Activated B cell treated with CpG ODN at 0.5 μM for 24 hours (primary cell): ENCODE measurements at regions not wholly inside any gene's neighbourhood (a gene's known extent, or its start where the extent isn't known, plus 50 kb on each side); places are given as distances from the start of the nearest gene placed in this dataset.

Experiments
- ATAC-seq: fragments of 200-7000 bp; cut with Tn5 transposase; one replicate; pipeline ENCODE4 v1.10.0; 2021; ENCODE audit warnings: low read depth, mild to moderate bottlenecking, moderate library complexity
- CTCF ChIA-PET: fragments of 350-600 bp; sonication (Branson Sonifier 250); formaldehyde crosslinking; loops from one replicate; lab custom pipeline; 2021; ENCODE audit warnings: antibody characterized with exemption; lab: Charles Lee
- POLR2A ChIA-PET: fragments of 350-600 bp; sonication (Branson Sonifier 250); formaldehyde crosslinking; loops from one replicate; lab custom pipeline; 2021; ENCODE audit warnings: antibody characterized with exemption; lab: Charles Lee
- DNase-seq: peaks from one replicate; pipeline ENCODE4 v3.0.0; 2022
- H3K27ac Mint-ChIP-seq: one replicate; pipeline ENCODE4 v1.8.0; 2020; ENCODE audit warnings: mixed read lengths
- H3K27me3 Mint-ChIP-seq: one replicate; pipeline ENCODE4 v1.8.0; 2021; ENCODE audit warnings: mixed read lengths
- H3K36me3 Mint-ChIP-seq: one replicate; pipeline ENCODE4 v1.8.0; 2021; ENCODE audit warnings: low read depth, mixed read lengths
- H3K4me1 Mint-ChIP-seq: one replicate; pipeline ENCODE4 v1.8.0; 2021; ENCODE audit warnings: mixed read lengths
- H3K4me3 Mint-ChIP-seq: one replicate; pipeline ENCODE4 v1.8.0; 2020; ENCODE audit warnings: mild to moderate bottlenecking, mixed read lengths
- H3K9me3 Mint-ChIP-seq: one replicate; pipeline ENCODE4 v1.8.0; 2020; ENCODE audit warnings: mixed read lengths
- CTCF ChIP-seq: fragments of 200-600 bp; IDR thresholded peaks from one replicate; pipeline ENCODE4 v1.8.0; 2022; ENCODE audit warnings: antibody characterized with exemption, mild to moderate bottlenecking
- intact Hi-C: fragments of 100-400 bp; cut with micrococcal nuclease; formaldehyde crosslinking; loops from one replicate; pipeline ENCODE4 v1.15.1; 2024

DNA sequence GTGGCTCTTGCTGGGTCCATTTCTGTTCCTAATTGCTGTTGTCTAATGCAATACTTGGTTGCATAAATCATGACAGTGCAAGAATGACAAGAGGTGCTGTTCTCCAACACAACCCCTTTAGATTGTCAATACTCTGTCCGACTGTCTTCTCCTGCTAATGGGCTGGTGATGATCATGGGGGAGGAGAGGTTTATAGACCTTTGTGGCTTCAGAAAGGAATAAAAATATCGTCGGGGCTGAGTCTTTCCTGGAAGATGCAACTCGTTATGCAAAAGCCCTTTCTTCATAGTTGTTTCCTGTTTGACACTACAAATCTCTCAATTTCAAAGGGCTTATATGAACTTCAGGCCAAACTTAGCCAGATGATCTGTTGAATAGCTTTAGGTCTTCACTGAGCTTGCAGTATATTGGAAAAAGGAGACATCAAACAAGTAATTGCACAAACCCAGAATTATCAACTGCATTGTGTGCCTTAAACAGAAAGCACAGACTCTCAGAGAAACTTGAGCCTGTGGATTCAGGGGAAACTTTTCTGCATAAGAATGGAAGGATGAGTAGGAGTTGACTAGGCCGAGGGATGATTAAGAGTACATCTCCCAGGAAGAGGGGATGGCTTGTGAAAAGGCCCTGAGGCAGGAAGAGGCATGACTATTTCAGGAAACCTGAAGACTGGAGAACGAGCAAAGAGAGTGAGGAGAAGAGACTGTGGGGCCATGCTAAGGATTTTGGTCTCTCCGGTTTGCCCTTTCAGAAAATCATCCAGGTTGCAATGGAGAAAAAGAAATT, 107.6 kb downstream of the TSEN15 start:
- H3K36me3 Mint-ChIP-seq = no peaks in the 10 kb centered on the region

DNA sequence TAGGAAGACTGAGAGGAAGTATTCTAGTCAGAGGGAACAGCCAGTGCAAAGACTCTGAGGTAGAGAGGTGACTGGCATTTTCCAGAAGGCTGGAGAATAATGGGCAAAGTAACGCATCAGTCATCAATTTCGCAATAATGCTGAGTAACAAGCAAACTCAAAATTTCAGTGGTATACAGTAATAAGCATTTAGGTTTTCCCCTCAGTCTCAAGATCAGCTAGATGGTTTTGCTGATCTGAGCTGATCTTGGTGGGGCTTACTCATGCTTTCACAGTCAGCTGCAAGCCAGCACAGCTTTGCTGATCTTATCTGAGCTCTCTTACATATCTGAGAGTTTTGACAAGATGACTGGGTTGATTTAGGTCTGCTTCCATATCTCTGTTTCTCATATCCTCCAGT, 108.7 kb downstream of the TSEN15 start:
- no peak overlapping the region for H3K4me3 Mint-ChIP-seq
- DNase-seq (no peak), ATAC-seq (no peak)
- no peak for TF ChIP-seq CTCF
- POLR2A ChIA-PET = no interaction called here
- peaks cover 2% of the 10 kb centered on the region for H3K27me3 Mint-ChIP-seq
- peaks cover 5% of the 10 kb centered on the region for H3K4me1 Mint-ChIP-seq
- no peaks in the 10 kb centered on the region for H3K36me3 Mint-ChIP-seq
- intact Hi-C loops = no loop called here
- CTCF ChIA-PET = no interaction called here
- H3K27ac Mint-ChIP-seq = no peak overlapping the region
- no peaks in the 10 kb centered on the region for H3K9me3 Mint-ChIP-seq

More for the DNA sequence above, 107.6 kb downstream of the TSEN15 start:
- no peak for DNase-seq
- Mint-ChIP-seq H3K4me3 (no peak overlapping the region), H3K27me3 (peaks cover 3% of the 10 kb centered on the region), H3K27ac (no peak overlapping the region), H3K9me3 (no peaks in the 10 kb centered on the region), H3K4me1 (no peaks in the 10 kb centered on the region)
- TF ChIP-seq CTCF = no peak
- CTCF ChIA-PET = no interaction called here
- intact Hi-C loops = no loop called here
- POLR2A ChIA-PET = no interaction called here
- ATAC-seq = no peak

GRCh38 chr1:184161071-184161698, 109.7 kb downstream of the TSEN15 start:
- Mint-ChIP-seq H3K27me3 (no peaks in the 10 kb centered on the region), H3K27ac (no peak overlapping the region), H3K9me3 (no peaks in the 10 kb centered on the region), H3K4me3 (no peak overlapping the region), H3K4me1 (peaks cover 6% of the 10 kb centered on the region), H3K36me3 (no peaks in the 10 kb centered on the region)
- POLR2A ChIA-PET = no interaction called here
- no peak for DNase-seq
- CTCF ChIA-PET = no interaction called here
- intact Hi-C loops = no loop called here
- no peak for ATAC-seq
- no peak for TF ChIP-seq CTCF

DNA sequence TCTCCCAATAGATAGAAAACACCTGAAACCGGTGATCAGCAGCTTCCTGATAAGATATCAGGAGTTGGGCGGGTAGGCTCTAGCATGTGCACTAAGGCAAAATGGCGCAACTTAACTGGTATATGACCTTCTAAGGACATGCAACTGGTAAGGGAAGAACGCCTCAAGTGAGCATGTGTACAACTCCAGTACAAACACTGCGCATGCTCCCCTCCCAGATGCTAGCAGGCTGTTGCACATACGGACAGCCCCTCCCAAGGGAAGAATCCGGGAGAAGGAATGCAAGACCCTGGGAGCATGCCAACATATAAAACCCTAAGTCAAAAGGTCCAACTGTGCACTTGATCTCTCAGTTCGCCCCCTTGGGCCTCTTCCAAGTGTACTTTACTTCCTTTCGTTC, 110.8 kb downstream of the TSEN15 start:
- H3K4me3 Mint-ChIP-seq = no peak overlapping the region
- intact Hi-C loops = no loop called here
- no peaks in the 10 kb centered on the region for H3K9me3 Mint-ChIP-seq
- ChIA-PET CTCF (no interaction called here), POLR2A (no interaction called here)
- TF ChIP-seq CTCF = no peak
- no peaks in the 10 kb centered on the region for H3K27me3 Mint-ChIP-seq
- DNase-seq (no peak), ATAC-seq (no peak)
- peaks cover 6% of the 10 kb centered on the region for H3K4me1 Mint-ChIP-seq
- no peaks in the 10 kb centered on the region for H3K36me3 Mint-ChIP-seq
- no peak overlapping the region for H3K27ac Mint-ChIP-seq

DNA sequence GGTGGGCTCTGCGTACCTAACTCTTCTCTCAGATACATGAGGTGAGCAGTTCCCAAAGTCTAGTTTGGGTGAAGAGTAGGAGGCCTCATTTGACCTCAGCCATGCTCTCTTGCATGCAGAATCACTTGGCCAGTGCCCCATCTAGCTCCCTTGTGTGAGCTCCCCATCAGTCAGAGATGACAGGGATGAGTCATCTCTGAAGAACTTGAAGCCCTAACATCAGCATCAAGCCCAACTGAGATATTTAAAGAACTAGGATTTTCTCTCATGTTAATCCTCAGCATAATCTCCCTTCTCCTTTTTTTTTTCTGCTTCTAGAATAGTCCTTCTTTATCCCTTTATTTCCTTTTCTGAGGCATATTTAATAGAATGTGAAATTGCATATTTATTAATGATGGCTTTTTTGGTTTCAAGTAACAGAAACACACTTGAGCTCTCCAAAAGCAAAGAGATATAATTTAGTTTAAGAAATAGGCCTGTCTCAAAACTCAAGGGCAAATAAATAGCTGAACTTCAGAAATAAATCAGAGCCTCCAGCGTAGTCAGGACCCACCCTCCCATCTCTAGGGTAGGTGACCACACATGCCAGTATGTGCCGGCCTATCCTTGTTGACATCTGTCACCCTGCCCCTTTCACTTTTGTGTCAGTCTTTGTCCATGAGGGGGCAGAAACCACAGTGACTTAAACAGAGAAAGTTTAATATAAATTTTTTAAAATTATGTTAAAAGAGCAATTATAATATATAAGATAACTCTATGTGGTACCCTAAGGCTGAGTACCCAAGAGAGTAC, 112.3 kb downstream of the TSEN15 start:
- H3K36me3 Mint-ChIP-seq = no peaks in the 10 kb centered on the region
- DNase-seq (no peak), ATAC-seq (no peak)
- CTCF ChIA-PET = no interaction called here
- TF ChIP-seq CTCF = no peak
- no peak overlapping the region for H3K27ac Mint-ChIP-seq
- intact Hi-C loops = no loop called here
- H3K9me3 Mint-ChIP-seq = no peaks in the 10 kb centered on the region
- POLR2A ChIA-PET = no interaction called here
- no peak overlapping the region for H3K4me3 Mint-ChIP-seq
- H3K4me1 Mint-ChIP-seq = peaks cover 6% of the 10 kb centered on the region
- no peaks in the 10 kb centered on the region for H3K27me3 Mint-ChIP-seq
